Kidney (tissue), 13 donors: ENCODE measurements at regions not wholly inside any gene's neighbourhood (a gene's known extent, or its start where the extent isn't known, plus 50 kb on each side); places are given as distances from the start of the nearest gene placed in this dataset.

Source experiments
- DNase-seq, 5 donors: peaks; one replicate each; pipeline ENCODE4 v3.0.0-alpha.2; 2013 to 2020
- FAIRE-seq: peaks from 2 replicates; lab custom pipeline; 2012; peaks lifted over from hg19 to GRCh38; lab: Jason Lieb, UNC
- H3K27ac ChIP-seq, 2 donors: one replicate each; pipeline ENCODE4 v1.7.0; 2013; ENCODE audit warnings: low read depth in 2 of 2, low read length in 2 of 2, inconsistent platforms in 1 of 2
- H3K27me3 ChIP-seq: one replicate; pipeline ENCODE4 v1.7.1; 2013; ENCODE audit warnings: low read length, inconsistent platforms; ENCODE audit not compliant: control insufficient read depth, insufficient read depth
- H3K36me3 ChIP-seq, 3 donors: one replicate each; pipeline versions ENCODE4 v1.7.0 to v1.7.1; 2013; ENCODE audit warnings: low read length in 3 of 3, control low read depth in 1 of 3, inconsistent platforms in 1 of 3; ENCODE audit not compliant: insufficient read depth in 3 of 3, control insufficient read depth in 2 of 3
- H3K4me1 ChIP-seq, 3 donors: one replicate each; pipeline versions ENCODE4 v1.7.0 to v1.7.1; 2013; ENCODE audit warnings: low read length in 3 of 3, inconsistent platforms in 1 of 3, low read depth in 1 of 3; ENCODE audit not compliant: control insufficient read depth in 2 of 3, insufficient read depth in 2 of 3
- H3K4me3 ChIP-seq, 3 donors: one replicate each; pipeline versions ENCODE4 v1.7.0 to v1.8.1; 2013; ENCODE audit warnings: low read length in 3 of 3, control low read depth in 1 of 3, inconsistent platforms in 1 of 3
- H3K9ac ChIP-seq, 3 donors: one replicate each; pipeline versions ENCODE4 v1.7.0 to v1.7.1; 2013; ENCODE audit warnings: low read length in 3 of 3, control low read depth in 1 of 3, inconsistent platforms in 1 of 3
- H3K9me3 ChIP-seq, 3 donors: one replicate each; pipeline versions ENCODE4 v1.7.0 to v1.7.1; 2013; ENCODE audit warnings: low read length in 3 of 3, control low read depth in 1 of 3, inconsistent platforms in 1 of 3; ENCODE audit not compliant: control insufficient read depth in 2 of 3, insufficient read depth in 1 of 3
- CTCF ChIP-seq: IDR thresholded peaks from 3 replicates; pipeline ENCODE4 v1.5.1; 2012; ENCODE audit warnings: mild to moderate bottlenecking, moderate library complexity, borderline replicate concordance; ENCODE audit not compliant: insufficient read depth; ENCODE audit errors: extremely low read depth
- intact Hi-C: fragments of 100-400 bp; cut with DNase I; formaldehyde crosslinking; loops from one replicate; pipeline ENCODE4 v1.11.1; 2022
- donor health status: control.
- donor health status: control.
- donor health status: control.
- donor health status: control.
- donor health status: control.
- donor health status: DM: yes; HTN: yes; CAD: no.
- donor health status: Normal renal cell carcinoma (clear cell type).

GRCh38 chr10:35972275-35972674, 330.2 kb upstream of the FZD8 start:
- FAIRE-seq (no peak), DNase-seq (no peak)
- Histone ChIP-seq H3K4me1 (no peaks in the 10 kb centered on the region), H3K9me3 (no peaks in the 10 kb centered on the region), H3K27ac (no peak overlapping the region), H3K9ac (no peak overlapping the region), H3K27me3 (no peaks in the 10 kb centered on the region), H3K4me3 (no peak overlapping the region), H3K36me3 (no peaks in the 10 kb centered on the region)
- no peak for TF ChIP-seq CTCF
- intact Hi-C loops = no loop called here

- TF ChIP-seq CTCF = no peak
- Histone ChIP-seq H3K9me3 (no peaks in the 10 kb centered on the region), H3K36me3 (no peaks in the 10 kb centered on the region), H3K4me1 (no peaks in the 10 kb centered on the region), H3K9ac (no peak overlapping the region), H3K27me3 (no peaks in the 10 kb centered on the region), H3K27ac (no peak overlapping the region), H3K4me3 (no peak overlapping the region)
- DNase-seq (no peak), FAIRE-seq (no peak)
- intact Hi-C loops = no loop called here
These were observed 329.3 kb upstream of the FZD8 start for GRCh38 chr10:35971397-35971796.

- FAIRE-seq (no peak), DNase-seq (no peak)
- no peak for TF ChIP-seq CTCF
- no peaks in the 10 kb centered on the region for H3K36me3 ChIP-seq
- intact Hi-C loops = no loop called here
- H3K27ac ChIP-seq = no peak overlapping the region
- H3K4me1 ChIP-seq = no peaks in the 10 kb centered on the region
- no peaks in the 10 kb centered on the region for H3K9me3 ChIP-seq
- no peaks in the 10 kb centered on the region for H3K27me3 ChIP-seq
- no peak overlapping the region for H3K9ac ChIP-seq
- H3K4me3 ChIP-seq = no peak overlapping the region
These were observed 321.6 kb upstream of the FZD8 start for GRCh38 chr10:35963685-35964084.

- H3K36me3 ChIP-seq = no peaks in the 10 kb centered on the region
- H3K27ac ChIP-seq = no peak overlapping the region
- no peak overlapping the region for H3K4me3 ChIP-seq
- DNase-seq = no peak
- no peaks in the 10 kb centered on the region for H3K9me3 ChIP-seq
- no peaks in the 10 kb centered on the region for H3K4me1 ChIP-seq
- intact Hi-C loops = no loop called here
- no peak for FAIRE-seq
- TF ChIP-seq CTCF = no peak
- no peak overlapping the region for H3K9ac ChIP-seq
- H3K27me3 ChIP-seq = no peaks in the 10 kb centered on the region
These were observed 319.4 kb upstream of the FZD8 start for GRCh38 chr10:35961501-35961900.
